Embryonic facial prominence (tissue), 1 donor: ENCODE measurements at regions not wholly inside any gene's neighbourhood (a gene's known extent, or its start where the extent isn't known, plus 50 kb on each side); places are given as distances from the start of the nearest gene placed in this dataset.
A peak's percentile ranks its signal among the peaks of the same experiment; 100 is the strongest.
"Not testable (repeated sequence)": the region's sequence is repeated elsewhere in the genome, so short reads cannot be mapped to it uniquely, and the experiment has no call there.

ENCODE experiments used
- DNase-seq: peaks from one replicate; pipeline ENCODE4 v3.0.0-alpha.2; 2016; ENCODE audit errors: extremely low spot score

DNA sequence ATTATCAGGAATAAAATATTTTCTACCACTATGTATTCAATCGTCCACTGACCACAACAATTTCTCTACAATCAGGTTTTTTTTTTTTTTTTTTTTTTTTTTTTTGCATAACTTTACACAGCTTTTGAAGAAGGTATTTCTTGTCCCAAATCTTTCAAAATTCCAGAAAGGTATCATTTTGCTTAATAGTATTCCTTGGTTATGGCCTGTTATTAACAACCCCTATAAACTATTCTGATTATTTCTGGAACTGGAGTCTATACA lies 145.3 kb downstream of the ALX1 start:
- DNase-seq = no peak

DNA sequence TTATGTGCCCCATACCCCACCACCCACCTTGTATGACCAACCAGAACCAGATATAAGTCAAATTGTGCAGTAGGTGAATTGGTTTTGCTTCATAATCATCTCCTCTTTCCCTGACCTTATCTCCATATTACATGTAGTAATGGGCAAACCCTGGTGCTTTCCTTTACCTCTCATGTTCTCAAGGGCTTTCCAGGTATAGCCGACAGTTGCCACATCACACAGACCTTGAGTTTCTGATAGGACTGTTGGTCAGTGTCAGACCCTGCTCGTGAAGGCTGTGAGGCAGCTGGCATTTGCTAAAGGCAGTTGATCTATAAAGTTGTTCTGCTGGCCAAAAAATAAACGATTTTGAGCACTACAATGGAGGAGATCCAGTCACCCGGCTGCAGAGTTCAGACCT lies 145.9 kb downstream of the ALX1 start:
- no peak for DNase-seq

- not testable (repeated sequence) for DNase-seq
These were observed 153.1 kb downstream of the ALX1 start for GRCh38 chr12:85433148-85433547.

DNA sequence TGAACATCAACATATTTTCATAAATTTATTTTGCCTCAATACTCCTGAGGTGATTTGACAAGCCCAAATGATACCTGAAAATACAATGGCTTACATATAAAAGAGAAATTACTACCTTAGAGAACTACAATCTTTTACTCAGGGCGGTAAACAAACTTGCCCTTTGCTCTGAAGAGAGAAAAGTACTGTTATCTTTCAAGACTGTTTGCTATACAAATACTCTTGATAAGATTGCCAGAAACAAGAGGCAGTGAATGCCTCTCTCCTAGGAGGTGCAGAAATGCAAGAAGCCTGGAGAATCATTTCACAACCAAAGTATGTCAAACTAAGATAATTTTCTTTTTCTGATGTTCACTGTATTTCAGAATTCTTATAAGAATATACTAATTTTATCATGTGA lies 160.3 kb downstream of the ALX1 start:
- no peak for DNase-seq

DNA sequence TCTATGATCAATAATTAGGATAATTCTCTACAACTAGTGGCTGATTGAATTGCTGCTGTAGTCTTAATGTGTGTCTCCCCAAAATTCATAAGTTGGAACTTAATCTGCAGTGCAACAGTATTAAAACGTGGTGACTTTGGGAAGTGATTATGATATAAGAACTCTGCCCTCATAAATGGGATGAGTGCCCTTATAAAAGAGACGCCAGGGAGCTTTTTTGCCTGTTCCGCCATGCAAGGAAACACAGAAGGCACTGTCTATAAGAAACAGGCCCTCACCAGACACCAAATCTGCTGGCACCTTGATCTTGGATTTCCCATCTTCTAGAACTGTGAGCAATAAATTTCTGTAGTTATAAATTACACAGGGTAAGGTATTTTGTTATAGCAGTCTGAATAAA lies 161.0 kb downstream of the ALX1 start:
- DNase-seq = no peak

- DNase-seq = no peak
These were observed 161.7 kb downstream of the ALX1 start for GRCh38 chr12:85441741-85442140.

DNA sequence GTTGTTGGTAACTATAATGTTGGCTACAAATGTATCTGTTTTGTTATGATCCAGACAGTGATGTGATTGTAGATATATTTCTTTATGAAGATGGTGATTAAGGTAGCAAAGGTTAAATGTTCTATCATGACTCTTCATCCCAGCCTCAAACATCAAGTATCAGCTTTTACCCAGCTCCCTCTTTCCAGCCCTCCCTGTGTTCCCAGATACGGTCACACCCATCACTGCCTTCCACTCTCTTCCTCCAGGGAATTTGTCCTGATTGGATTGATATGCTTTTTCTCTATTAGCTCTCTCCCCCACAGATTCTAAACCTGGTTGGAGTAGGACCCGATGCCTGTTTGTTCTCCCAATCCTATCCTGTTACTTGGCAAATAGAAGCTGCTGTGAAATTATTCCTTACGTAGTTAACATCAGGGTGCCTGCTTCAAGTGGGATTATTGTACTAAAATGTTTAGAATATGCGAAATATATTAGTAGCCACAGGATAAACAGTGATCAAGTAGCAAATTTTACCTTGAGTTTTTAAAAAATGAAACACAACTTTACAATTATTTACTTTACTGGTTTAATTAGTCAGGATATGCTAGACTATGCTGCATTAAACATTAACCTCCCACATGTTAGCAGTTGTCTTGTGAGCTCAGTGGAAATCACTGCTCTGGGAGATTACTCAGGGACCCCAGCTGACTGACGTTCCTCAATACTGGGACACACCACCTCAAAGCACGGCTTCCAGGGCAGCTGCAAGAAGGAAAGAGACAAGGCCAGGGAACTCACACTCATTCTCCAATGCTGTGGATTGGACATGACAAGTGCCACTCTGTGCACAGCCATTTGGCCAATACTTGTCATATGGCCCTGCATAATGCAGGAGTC lies 165.3 kb downstream of the ALX1 start:
- DNase-seq = no peak

DNA sequence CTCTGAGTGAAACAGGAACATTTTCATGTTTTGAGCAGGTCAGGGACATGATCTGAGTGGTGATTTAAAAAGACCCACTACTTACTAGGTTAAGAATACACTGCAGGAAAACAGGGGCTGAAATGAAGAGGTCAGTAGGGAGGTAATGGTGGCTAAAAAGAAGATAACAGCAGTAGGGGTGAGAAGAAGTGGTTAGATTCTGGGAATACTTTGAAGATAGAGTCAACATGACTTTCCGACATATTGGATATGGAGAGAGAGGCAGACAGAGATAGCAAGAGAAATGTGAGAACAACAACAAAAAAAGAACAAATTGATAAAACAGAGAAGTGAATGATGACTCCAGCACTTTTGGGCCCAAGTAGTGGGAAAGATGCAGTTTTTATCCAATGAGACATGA lies 168.0 kb downstream of the ALX1 start:
- DNase-seq = no peak

DNA sequence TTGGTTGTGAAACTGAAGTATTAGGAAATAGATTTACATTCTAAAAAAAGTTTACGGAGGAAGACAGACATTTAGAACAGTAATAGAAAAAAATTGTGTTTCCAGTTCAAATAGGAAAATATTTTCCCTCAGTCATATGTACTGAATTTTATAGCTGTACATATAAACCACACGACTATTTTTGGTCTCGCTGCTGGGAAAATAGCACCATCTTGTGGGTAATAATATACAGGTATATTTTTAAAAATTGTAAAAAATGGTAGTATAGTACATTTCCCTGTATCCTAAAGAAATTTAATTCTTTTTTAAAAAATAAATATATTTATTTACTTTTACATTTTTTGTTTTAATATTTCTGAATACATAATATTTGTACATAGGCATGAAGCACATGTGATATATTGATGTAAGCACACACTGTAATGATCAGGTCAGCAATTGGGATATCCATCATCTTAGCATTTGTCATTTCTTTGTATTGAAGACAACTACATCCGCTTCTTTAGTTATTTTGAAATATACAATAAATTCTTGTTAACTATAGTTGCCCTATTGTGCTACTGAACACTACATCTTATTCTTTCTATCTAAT lies 168.6 kb downstream of the ALX1 start:
- DNase-seq = peak; percentile 64

DNA sequence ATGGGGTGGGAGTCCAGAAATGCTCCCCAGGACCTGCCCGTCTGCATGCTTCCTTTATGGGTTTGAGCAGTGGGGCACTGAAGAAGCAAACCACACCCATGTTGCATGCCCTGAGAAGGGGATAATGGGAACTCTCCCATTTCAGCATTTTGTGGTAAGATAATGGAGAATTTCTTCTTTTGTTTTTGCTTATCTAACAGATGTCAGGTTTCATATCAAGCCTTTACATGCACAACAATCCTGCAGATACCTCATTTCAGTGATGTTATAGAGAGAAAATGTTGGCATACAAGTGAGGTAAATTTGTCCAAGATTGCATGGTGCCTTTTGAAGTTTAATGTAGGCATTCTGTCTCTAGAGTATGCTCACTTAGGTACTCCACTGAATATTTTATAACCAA lies 177.0 kb downstream of the ALX1 start:
- no peak for DNase-seq

GRCh38 chr12:85461127-85461526 lies 181.1 kb downstream of the ALX1 start:
- DNase-seq = no peak

GRCh38 chr12:85462888-85463287 lies 182.9 kb downstream of the ALX1 start:
- no peak for DNase-seq

GRCh38 chr12:85466890-85467289 lies 186.9 kb downstream of the ALX1 start:
- DNase-seq = no peak

DNA sequence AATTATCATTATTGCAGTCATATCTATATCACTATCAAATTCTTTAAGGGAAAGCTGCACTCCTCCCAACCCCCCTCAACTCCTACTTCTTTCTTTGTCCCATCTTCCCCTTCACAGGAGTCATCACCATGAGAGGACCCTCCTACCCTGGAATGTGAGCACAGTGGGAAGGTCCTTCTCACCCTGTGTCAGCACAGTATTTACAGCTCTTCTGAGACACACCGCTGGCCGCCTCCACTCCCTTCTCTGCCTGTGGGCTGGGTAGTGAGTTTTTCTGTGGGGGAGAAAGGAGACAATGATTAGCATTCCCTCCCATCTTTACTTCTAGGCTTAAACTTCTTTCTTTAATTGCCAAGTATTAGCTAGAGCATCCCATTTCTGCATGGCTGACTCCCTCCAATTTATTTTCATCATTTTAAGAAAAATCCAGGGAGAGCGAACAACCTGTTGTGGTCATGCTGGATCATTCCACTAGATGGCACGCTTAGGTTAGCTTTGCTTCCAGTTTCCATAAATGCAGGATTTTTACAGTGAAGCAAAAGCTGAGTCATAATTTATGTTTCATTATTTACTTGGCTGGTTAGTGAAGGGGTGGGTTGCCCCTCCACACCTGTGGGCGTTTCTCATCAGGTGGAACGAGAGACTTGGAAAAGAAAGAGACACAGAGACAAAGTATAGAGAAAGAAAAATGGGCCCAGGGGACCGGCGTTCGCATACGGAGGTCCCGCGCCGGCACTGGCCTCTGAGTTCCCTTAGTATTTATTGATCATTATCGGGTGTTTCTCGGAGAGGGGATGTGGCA lies 188.5 kb downstream of the ALX1 start:
- DNase-seq = peak; percentile 35

DNA sequence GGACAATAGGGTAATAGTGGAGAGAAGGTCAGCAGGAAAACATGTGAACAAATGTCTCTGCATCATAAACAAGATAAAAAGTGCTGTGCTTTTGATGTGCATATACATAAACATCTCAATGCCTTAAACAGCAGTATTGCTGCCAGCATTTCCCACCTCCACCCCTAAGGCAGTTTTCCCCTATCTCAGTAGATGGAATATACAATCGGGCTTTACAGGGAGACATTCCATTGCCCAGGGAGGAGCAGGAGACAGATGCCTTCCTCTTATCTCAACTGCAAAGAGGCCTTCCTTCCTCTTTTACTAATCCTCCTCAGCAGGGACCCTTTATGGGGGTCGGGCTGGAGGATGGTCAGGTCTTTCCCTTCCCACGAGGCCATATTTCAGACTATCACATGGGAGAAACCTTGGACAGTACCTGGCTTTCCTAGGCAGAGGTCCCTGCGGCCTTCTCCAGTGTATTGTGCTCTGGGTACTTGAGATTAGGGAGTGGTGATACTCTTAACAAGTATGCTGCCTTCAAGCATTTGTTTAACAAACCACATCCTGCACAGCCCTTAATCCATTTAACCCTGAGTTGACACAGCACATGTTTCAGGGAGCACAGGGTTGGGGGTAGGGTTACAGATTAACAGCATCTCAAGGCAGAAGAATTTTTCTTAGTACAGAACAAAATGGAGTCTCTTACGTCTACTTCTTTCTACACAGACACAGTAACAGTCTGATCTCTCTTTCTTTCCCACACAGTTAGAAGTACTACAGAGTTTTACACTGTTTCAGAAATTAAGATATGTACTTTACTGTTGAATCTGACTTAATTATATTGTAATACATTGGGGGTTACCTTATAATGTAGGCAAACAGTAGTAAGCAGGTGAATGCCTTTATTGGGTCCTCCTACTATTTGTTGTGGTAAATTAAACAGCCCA lies 189.4 kb downstream of the ALX1 start:
- DNase-seq = not testable (repeated sequence)

DNA sequence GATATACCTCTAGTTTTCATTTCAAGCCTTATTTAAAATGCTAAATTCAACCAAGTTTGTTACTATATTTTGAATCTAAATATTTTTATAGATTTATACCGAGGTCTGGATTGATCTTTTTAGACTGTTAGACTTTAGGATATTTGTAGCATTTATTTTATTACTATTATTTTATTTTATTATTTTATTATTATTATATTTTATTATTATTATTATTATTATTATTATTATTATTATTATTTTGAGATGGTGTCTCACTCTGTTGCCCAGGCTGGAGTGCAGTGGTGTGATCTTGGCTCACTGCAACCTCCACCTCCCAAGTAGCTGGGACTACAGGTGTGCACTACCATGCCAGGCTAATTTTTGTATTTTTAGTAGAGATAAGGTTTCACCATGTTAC lies 195.3 kb downstream of the ALX1 start:
- DNase-seq = not testable (repeated sequence)

- DNase-seq = no peak
These were observed 196.7 kb downstream of the ALX1 start for GRCh38 chr12:85476756-85477155.

DNA sequence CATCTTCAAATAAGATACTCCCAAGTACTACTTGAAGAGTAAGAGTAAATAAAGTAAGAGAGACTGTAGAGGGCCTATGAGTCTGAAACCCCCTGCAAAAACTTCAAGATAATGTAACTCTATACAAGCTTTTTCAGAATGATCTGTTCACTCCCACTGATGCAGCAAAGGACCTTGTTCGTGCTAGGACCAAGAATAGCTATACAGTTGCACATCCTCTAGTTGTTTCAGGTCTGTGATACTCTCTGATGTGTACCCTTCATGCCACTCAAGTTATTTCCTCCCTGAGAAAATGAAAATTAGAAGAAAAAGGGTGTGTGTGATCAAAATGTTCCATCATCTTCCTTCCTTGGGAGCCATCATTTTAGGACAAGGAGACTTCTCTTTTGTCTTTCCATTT lies 204.4 kb downstream of the ALX1 start:
- no peak for DNase-seq

GRCh38 chr12:85489194-85489593 lies 209.2 kb downstream of the ALX1 start:
- no peak for DNase-seq

DNA sequence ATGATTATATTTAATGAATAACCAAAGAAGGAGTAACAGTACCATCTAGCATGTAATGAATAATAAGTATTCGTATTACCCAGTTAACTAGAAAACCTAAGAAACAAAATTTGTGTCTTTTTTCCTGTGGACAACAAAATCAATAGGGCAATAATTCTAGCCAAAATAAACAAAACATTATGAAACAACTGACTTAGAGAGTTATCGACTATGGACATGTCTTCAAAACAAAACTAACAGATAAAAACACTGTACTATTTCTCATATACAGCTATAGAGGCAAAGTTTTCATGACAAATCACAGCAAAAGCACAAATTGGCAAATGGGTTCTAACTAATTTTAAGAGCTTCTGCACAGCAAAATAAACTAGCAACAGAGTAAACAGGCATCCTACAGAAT lies 224.1 kb downstream of the ALX1 start:
- no peak for DNase-seq

GRCh38 chr12:85504624-85505023 lies 224.6 kb downstream of the ALX1 start:
- no peak for DNase-seq

- DNase-seq = no peak
These were observed 227.4 kb downstream of the ALX1 start for GRCh38 chr12:85507456-85507855.
